ENCODE measurements at regions not wholly inside any gene's neighbourhood (a gene's known extent, or its start where the extent isn't known, plus 50 kb on each side); places are given as distances from the start of the nearest gene placed in this dataset.

GRCh38 chr7:42475082-42475481, 238.1 kb upstream of the GLI3 start:
- TF ChIP-seq POLR2A (IDR thresholded peaks at IDR 0.05) (no peak), CTCF (IDR thresholded peaks at IDR 0.05) (no peak)
